Esophagus muscularis mucosa (tissue), 4 donors: ENCODE measurements at regions not wholly inside any gene's neighbourhood (a gene's known extent, or its start where the extent isn't known, plus 50 kb on each side); places are given as distances from the start of the nearest gene placed in this dataset.
"Not testable (repeated sequence)": the region's sequence is repeated elsewhere in the genome, so short reads cannot be mapped to it uniquely, and the experiment has no call there.

ENCODE experiments used
- DNase-seq: peaks from one replicate; pipeline ENCODE4 v3.0.0-alpha.2; 2017; ENCODE audit errors: extremely low spot score
- H3K27ac ChIP-seq, 4 donors: fragments of 200-600 bp; sonication (generic); replicated peaks in 1 of 4; 1 replicate in 3 of 4; 2 replicates in 1 of 4; pipeline ENCODE4 v1.5.1; 2016 to 2019; ENCODE audit warnings: mild to moderate bottlenecking in 1 of 4
- H3K27me3 ChIP-seq, 4 donors: fragments of 200-600 bp; sonication (generic); one replicate each; pipeline versions ENCODE4 v1.5.1 to v1.6.0; 2016 to 2019
- H3K36me3 ChIP-seq, 4 donors: fragments of 200-600 bp; sonication (generic); one replicate each; pipeline ENCODE4 v1.5.1; 2016 to 2019
- H3K4me1 ChIP-seq, 4 donors: fragments of 200-600 bp; sonication (generic); one replicate each; pipeline ENCODE4 v1.5.1; 2016 to 2019
- H3K4me3 ChIP-seq, 4 donors: fragments of 200-600 bp; sonication (generic); 1 replicate in 2 of 4; 2 replicates in 2 of 4; pipeline ENCODE4 v1.5.1; 2016 to 2019; ENCODE audit warnings: mild to moderate bottlenecking in 4 of 4, moderate library complexity in 1 of 4
- H3K9me3 ChIP-seq, 4 donors: fragments of 200-600 bp; sonication (generic); 1 replicate in 3 of 4; 2 replicates in 1 of 4; pipeline ENCODE4 v1.5.1; 2016 to 2019
- EP300 ChIP-seq: sonication (generic); formaldehyde crosslinking; IDR thresholded peaks from one replicate; pipeline ENCODE4 v1.6.1; 2017; ENCODE audit warnings: antibody characterized with exemption
- POLR2A ChIP-seq: fragments of 450-650 bp; IDR thresholded peaks from one replicate; pipeline ENCODE4 v1.6.1; 2017; ENCODE audit warnings: antibody characterized with exemption, moderate library complexity, mild to moderate bottlenecking, low read depth
- POLR2AphosphoS5 ChIP-seq, 2 donors: sonication (generic); formaldehyde crosslinking; IDR thresholded peaks; one replicate each; pipeline ENCODE4 v1.6.1; 2017; ENCODE audit warnings: antibody characterized with exemption in 2 of 2
- WGBS: methylation state at CpG from one replicate; pipeline ENCODE4 v1.1.5; 2018; 5-methylcytosine and 5-hydroxymethylcytosine counted together
- intact Hi-C: fragments of 100-400 bp; cut with DNase I; formaldehyde crosslinking; loops from one replicate; pipeline ENCODE4 v1.15.1; 2023
- TF ChIP-seq, protein P1 (sequence below), 3 experiments: fragments of 200-600 bp in 2 of 3; fragments of 450-650 bp in 1 of 3; sonication (generic) in 2 of 3; IDR thresholded peaks; one replicate each; pipeline ENCODE4 v1.5.1; 2017 to 2019; ENCODE audit warnings: antibody characterized with exemption in 3 of 3, mild to moderate bottlenecking in 2 of 3, moderate library complexity in 1 of 3

DNA sequence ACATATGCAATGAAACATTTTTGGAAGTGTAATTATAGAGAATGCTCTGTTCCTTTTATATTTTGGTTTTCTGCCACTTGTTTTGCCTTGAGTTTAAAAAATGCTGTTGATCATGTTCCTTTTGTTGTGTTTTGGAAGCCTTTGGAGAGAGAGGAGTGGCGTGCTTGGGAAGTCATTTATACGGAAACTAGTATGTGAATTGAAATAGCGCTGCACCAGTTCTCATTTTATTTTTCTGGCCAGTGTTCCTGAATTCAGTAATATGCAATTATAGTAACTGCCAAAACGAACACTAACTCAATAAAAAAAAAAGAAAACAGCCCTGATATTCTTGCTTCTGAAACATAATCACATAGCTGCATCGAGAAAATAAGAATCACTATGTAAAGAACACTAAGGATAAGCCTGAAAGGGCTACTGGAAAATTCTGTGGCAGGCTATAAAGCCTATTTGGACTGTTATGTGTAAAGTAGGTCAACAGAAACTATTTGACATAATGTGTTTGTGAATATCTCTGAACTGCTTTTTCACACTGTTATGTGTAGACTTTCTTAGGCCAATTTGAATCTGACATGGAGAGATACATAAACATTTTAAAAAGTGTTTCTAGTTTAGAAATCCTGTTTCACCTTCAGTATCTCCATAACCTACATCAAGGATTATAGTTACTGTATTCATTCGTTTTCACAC lies 742.0 kb downstream of the KCNT2 start:
- TF ChIP-seq POLR2A = no peak
- no peak for TF ChIP-seq POLR2AphosphoS5 (IDR thresholded peaks at IDR 0.05)
- TF ChIP-seq EP300 = no peak
- TF ChIP-seq, protein P1, sequence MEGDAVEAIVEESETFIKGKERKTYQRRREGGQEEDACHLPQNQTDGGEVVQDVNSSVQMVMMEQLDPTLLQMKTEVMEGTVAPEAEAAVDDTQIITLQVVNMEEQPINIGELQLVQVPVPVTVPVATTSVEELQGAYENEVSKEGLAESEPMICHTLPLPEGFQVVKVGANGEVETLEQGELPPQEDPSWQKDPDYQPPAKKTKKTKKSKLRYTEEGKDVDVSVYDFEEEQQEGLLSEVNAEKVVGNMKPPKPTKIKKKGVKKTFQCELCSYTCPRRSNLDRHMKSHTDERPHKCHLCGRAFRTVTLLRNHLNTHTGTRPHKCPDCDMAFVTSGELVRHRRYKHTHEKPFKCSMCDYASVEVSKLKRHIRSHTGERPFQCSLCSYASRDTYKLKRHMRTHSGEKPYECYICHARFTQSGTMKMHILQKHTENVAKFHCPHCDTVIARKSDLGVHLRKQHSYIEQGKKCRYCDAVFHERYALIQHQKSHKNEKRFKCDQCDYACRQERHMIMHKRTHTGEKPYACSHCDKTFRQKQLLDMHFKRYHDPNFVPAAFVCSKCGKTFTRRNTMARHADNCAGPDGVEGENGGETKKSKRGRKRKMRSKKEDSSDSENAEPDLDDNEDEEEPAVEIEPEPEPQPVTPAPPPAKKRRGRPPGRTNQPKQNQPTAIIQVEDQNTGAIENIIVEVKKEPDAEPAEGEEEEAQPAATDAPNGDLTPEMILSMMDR (IDR thresholded peaks at IDR 0.05) = no peak
- Histone ChIP-seq H3K36me3 (no peaks in the 10 kb centered on the region), H3K27me3 (no peaks in the 10 kb centered on the region), H3K4me3 (no peak overlapping the region), H3K27ac (no peak overlapping the region), H3K9me3 (no peaks in the 10 kb centered on the region), H3K4me1 (no peaks in the 10 kb centered on the region)
- 73% methylated on average over 6 of the region's 6 CpGs for WGBS
- no peak for DNase-seq
- intact Hi-C loops = no loop called here

DNA sequence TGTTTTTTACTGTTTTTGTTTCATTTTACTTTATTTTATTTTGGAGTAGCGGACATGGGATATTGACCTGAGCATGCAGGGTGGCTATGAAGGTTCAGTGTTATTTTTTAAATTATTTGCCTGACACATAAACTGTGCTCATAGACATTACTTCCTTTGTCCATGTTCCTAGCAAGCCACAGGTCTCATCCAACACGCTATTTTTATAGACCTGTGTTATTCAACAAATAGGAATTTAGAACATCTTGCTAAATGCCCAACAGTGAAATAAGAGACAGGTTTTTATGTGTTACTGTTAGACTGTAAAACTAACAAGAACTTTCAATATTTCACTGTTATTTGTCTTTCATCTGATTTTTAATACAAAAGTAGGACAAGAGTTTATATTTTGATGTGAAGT lies 756.4 kb downstream of the KCNT2 start:
- no peak overlapping the region for H3K27ac ChIP-seq
- H3K36me3 ChIP-seq = no peaks in the 10 kb centered on the region
- no peaks in the 10 kb centered on the region for H3K27me3 ChIP-seq
- H3K4me3 ChIP-seq = no peak overlapping the region
- H3K9me3 ChIP-seq = no peaks in the 10 kb centered on the region
- intact Hi-C loops = no loop called here
- no peak for TF ChIP-seq POLR2AphosphoS5 (IDR thresholded peaks at IDR 0.05)
- TF ChIP-seq, protein P1 (IDR thresholded peaks at IDR 0.05) = no peak
- no peak for TF ChIP-seq POLR2A
- no peak for TF ChIP-seq EP300
- DNase-seq = no peak
- 89% methylated on average over 2 of the region's 2 CpGs for WGBS
- no peaks in the 10 kb centered on the region for H3K4me1 ChIP-seq

DNA sequence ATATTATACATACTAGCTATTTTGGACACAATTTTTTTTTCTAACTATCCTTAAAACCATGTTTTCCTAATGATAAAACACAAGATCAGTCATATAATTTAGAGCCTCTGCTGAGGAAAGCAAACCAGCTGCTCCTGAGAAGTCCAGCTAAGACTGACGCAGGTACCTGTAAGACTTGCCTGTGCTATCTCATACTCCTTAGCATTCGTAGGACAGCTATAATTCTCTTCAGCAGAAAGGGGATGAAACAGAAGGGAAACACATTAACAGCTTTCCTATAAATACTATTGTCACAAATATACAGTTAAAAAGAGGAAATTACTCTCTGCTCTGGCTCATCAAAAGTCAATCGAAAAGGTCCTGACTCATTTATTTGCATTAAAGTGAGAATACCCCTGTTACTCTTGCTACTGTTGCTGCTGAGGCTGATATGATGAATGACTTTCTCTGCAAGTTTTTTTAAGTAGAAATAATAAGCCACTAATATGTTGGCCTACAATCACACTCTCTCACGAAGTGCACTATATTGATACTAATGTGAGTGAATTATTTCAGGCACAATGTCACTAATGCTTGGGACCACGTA lies 757.1 kb downstream of the KCNT2 start:
- no peaks in the 10 kb centered on the region for H3K4me1 ChIP-seq
- H3K27me3 ChIP-seq = no peaks in the 10 kb centered on the region
- no peak for DNase-seq
- H3K4me3 ChIP-seq = no peak overlapping the region
- WGBS = 51% methylated on average over 5 of the region's 5 CpGs
- TF ChIP-seq EP300 = no peak
- TF ChIP-seq POLR2A = no peak
- TF ChIP-seq POLR2AphosphoS5 (IDR thresholded peaks at IDR 0.05) = no peak
- TF ChIP-seq, protein P1 (IDR thresholded peaks at IDR 0.05) = no peak
- no peak overlapping the region for H3K27ac ChIP-seq
- no peaks in the 10 kb centered on the region for H3K9me3 ChIP-seq
- intact Hi-C loops = no loop called here
- no peaks in the 10 kb centered on the region for H3K36me3 ChIP-seq

DNA sequence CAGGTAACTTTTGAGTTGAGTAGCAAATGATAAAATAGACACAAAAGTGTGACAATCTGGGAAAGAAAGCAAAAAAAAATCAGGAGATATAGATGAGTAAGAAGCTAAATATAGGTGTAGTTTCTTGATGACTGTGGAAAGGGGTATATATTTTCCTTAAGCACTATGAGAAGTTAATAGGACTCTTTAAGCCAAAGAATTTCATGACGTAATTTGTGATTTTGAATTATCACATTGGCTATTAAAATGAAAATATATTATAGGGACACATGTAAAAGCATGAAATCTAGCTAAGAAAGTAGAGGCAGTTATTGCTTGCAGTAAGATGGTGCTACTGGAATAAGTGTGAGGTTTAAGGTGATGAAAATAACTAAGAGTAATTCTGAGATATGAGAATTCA lies 759.1 kb downstream of the KCNT2 start:
- H3K4me3 ChIP-seq = no peak overlapping the region
- H3K27me3 ChIP-seq = no peaks in the 10 kb centered on the region
- no peak for TF ChIP-seq POLR2A
- TF ChIP-seq, protein P1 (IDR thresholded peaks at IDR 0.05) = no peak
- TF ChIP-seq EP300 = no peak
- TF ChIP-seq POLR2AphosphoS5 (IDR thresholded peaks at IDR 0.05) = no peak
- no peak for DNase-seq
- H3K27ac ChIP-seq = no peak overlapping the region
- intact Hi-C loops = no loop called here
- H3K4me1 ChIP-seq = no peaks in the 10 kb centered on the region
- H3K36me3 ChIP-seq = no peaks in the 10 kb centered on the region
- no peaks in the 10 kb centered on the region for H3K9me3 ChIP-seq
- 0% methylated on average over 1 of the region's 1 CpG for WGBS

DNA sequence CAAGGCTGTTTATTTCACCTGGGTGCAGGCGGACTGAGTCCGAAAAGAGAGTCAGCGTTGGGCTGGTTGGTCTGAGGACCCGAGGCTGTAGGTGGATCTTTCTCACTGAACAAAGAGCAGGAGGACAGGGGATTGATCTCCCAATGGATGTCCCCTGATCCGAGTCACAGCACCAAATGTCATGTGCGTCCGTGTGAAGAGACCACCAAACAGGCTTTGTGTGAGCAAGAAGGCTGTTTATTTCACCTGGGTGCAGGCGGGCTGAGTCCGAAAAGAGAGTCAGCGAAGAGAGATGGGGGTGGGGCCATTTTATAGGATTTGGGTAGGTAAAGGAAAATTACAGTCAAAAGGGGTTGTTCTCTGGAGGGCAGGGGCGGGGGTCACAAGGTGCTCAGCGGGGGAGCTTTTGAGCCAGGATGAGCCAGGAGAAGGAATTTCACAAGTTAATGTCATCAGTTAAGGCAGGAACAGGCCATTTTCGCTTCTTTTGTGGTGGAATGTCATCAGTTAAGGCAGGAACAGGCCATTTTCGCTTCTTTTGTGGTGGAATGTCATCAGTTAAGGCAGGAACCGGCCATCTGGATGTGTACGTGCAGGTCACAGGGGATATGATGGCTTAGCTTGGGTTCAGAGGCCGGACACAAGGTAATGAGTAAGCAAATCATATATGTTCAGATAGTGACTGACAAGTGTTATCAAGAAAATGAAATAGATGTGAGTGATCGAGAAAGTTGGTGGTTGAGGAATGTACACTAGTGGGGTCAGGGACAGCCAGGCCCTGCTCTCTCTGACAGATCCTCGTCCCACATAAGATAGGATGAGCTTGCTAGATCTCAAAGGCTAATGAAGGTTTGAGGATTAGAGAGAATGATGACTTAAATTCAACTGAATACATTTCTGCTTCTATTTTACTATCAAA lies 760.0 kb downstream of the KCNT2 start:
- intact Hi-C loops, H3K4me1 ChIP-seq, DNase-seq, H3K27ac ChIP-seq, H3K27me3 ChIP-seq, H3K9me3 ChIP-seq, H3K4me3 ChIP-seq, H3K36me3 ChIP-seq: not testable (repeated sequence)
- WGBS = 65% methylated on average over 19 of the region's 19 CpGs
